DOHH2 (cell line): ENCODE measurements at regions not wholly inside any gene's neighbourhood (a gene's known extent, or its start where the extent isn't known, plus 50 kb on each side); places are given as distances from the start of the nearest gene placed in this dataset.

Experiments used
- CTCF ChIP-seq: fragments of 200-600 bp; sonication (generic); IDR thresholded peaks from one replicate; pipeline ENCODE4 v1.5.1; 2014; ENCODE audit warnings: antibody characterized with exemption, mild to moderate bottlenecking, low read depth, low read length; ENCODE audit not compliant: poor library complexity, severe bottlenecking
- EZH2phosphoT487 ChIP-seq: fragments of 200-600 bp; sonication (generic); IDR thresholded peaks from 2 replicates; pipeline ENCODE4 v1.6.1; 2017; ENCODE audit warnings: borderline replicate concordance, mild to moderate bottlenecking, antibody characterized with exemption, low read length, moderate library complexity, mixed read lengths

- TF ChIP-seq CTCF (no peak), EZH2phosphoT487 (no peak)
Observed at GRCh38 chr12:75764091-75764841, 252.9 kb upstream of the KRR1 start.
